HEK293 (cell line): ENCODE measurements at regions not wholly inside any gene's neighbourhood (a gene's known extent, or its start where the extent isn't known, plus 50 kb on each side); places are given as distances from the start of the nearest gene placed in this dataset.
A peak's percentile ranks its signal among the peaks of the same experiment; 100 is the strongest.

Source experiments
- CTCF ChIA-PET: fragments of 350-600 bp; formaldehyde crosslinking; extraction: SDS; loops from one replicate; lab custom pipeline; 2021; ENCODE audit warnings: antibody characterized with exemption; lab: Yijun Ruan, JAX
- POLR2A ChIA-PET: fragments of 300-600 bp; formaldehyde crosslinking; extraction: SDS; loops from one replicate; lab custom pipeline; 2020; ENCODE audit warnings: antibody characterized with exemption, inconsistent platforms; lab: Yijun Ruan, JAX
- H3K27ac ChIP-seq: fragments of 200-500 bp; sonication (Bioruptor generic); 2 replicates; pipeline ENCODE4 v1.5.1; 2014; ENCODE audit warnings: low read depth, low read length, control low read depth, inconsistent platforms; ENCODE audit errors: extremely low read depth
- H3K36me3 ChIP-seq, 2 experiments: fragments of 200-500 bp in 1 of 2; sonication (Bioruptor generic) in 1 of 2; 1 replicate in 1 of 2; 2 replicates in 1 of 2; pipeline ENCODE4 v1.5.1; 2014 to 2017; ENCODE audit warnings: inconsistent platforms in 2 of 2, low read length in 2 of 2; ENCODE audit not compliant: control insufficient read depth in 2 of 2, insufficient read depth in 1 of 2
- H3K4me1 ChIP-seq: fragments of 200-500 bp; sonication (Bioruptor generic); 2 replicates; pipeline ENCODE4 v1.5.1; 2014; ENCODE audit warnings: mild to moderate bottlenecking, low read length, inconsistent platforms; ENCODE audit not compliant: control insufficient read depth, insufficient read depth
- H3K4me3 ChIP-seq: 2 replicates; pipeline ENCODE4 v1.5.1; 2011; ENCODE audit warnings: low read depth, mild to moderate bottlenecking, control low read depth, low read length, moderate library complexity
- H3K9me3 ChIP-seq: fragments of 200-500 bp; sonication (Bioruptor generic); 2 replicates; pipeline ENCODE4 v1.5.1; 2014; ENCODE audit warnings: low read depth, low read length, inconsistent platforms; ENCODE audit not compliant: control insufficient read depth, insufficient read depth
- GFI1B ChIP-seq: fragments of 450-650 bp; formaldehyde crosslinking; IDR thresholded peaks from 2 replicates; pipeline ENCODE4 v1.5.1; 2016; ENCODE audit warnings: missing biosample characterization, missing genetic modification characterization
- GLIS1 ChIP-seq: fragments of 450-650 bp; formaldehyde crosslinking; IDR thresholded peaks from 2 replicates; pipeline ENCODE4 v1.5.1; 2016; ENCODE audit warnings: missing biosample characterization, missing genetic modification characterization
- HOXC10 ChIP-seq: sonication (generic); formaldehyde crosslinking; IDR thresholded peaks from 2 replicates; pipeline ENCODE4 v1.8.1; 2023; ENCODE audit warnings: mild to moderate bottlenecking, missing genetic modification reagents
- KLF1 ChIP-seq: fragments of 450-650 bp; formaldehyde crosslinking; IDR thresholded peaks from 2 replicates; pipeline ENCODE4 v1.5.1; 2016; ENCODE audit warnings: missing biosample characterization, missing genetic modification characterization
- KLF7 ChIP-seq: fragments of 450-650 bp; formaldehyde crosslinking; IDR thresholded peaks from 2 replicates; pipeline ENCODE4 v1.5.1; 2016; ENCODE audit warnings: missing biosample characterization, missing genetic modification characterization, borderline replicate concordance
- OSR2 ChIP-seq: fragments of 450-650 bp; formaldehyde crosslinking; IDR thresholded peaks from 2 replicates; pipeline ENCODE4 v1.5.1; 2016; ENCODE audit warnings: missing biosample characterization, missing genetic modification characterization
- REPIN1 ChIP-seq: fragments of 450-650 bp; formaldehyde crosslinking; IDR thresholded peaks from 2 replicates; pipeline ENCODE4 v1.5.1; 2017; ENCODE audit warnings: missing biosample characterization, missing genetic modification characterization, low read depth
- SETDB1 ChIP-seq: IDR thresholded peaks from one replicate; pipeline ENCODE4 v1.6.1; 2017; ENCODE audit warnings: mild to moderate bottlenecking, low read length, moderate library complexity, mixed read lengths; ENCODE audit not compliant: insufficient read length
- TCF7L2 ChIP-seq: IDR thresholded peaks from 2 replicates; pipeline ENCODE4 v1.6.1; 2011; ENCODE audit warnings: low read depth, mild to moderate bottlenecking, inconsistent platforms, low read length, moderate library complexity, borderline replicate concordance
- ZBTB20 ChIP-seq: fragments of 450-650 bp; formaldehyde crosslinking; IDR thresholded peaks from 2 replicates; pipeline ENCODE4 v1.5.1; 2016; ENCODE audit warnings: missing biosample characterization, missing genetic modification characterization
- ZNF112 ChIP-seq: fragments of 450-650 bp; formaldehyde crosslinking; IDR thresholded peaks from 2 replicates; pipeline ENCODE4 v1.5.0; 2017; ENCODE audit warnings: missing biosample characterization, missing genetic modification characterization
- ZNF133 ChIP-seq: fragments of 450-650 bp; formaldehyde crosslinking; IDR thresholded peaks from 2 replicates; pipeline ENCODE4 v1.5.1; 2016; ENCODE audit warnings: missing biosample characterization, missing genetic modification characterization
- ZNF174 ChIP-seq: fragments of 450-650 bp; formaldehyde crosslinking; IDR thresholded peaks from 2 replicates; pipeline ENCODE4 v1.5.0; 2017; ENCODE audit warnings: missing biosample characterization, mild to moderate bottlenecking, missing genetic modification characterization
- ZNF239 ChIP-seq: fragments of 450-650 bp; formaldehyde crosslinking; IDR thresholded peaks from 2 replicates; pipeline ENCODE4 v1.5.1; 2016; ENCODE audit warnings: missing biosample characterization, missing genetic modification characterization
- ZNF354C ChIP-seq: fragments of 450-650 bp; formaldehyde crosslinking; IDR thresholded peaks from 2 replicates; pipeline ENCODE4 v1.5.1; 2016; ENCODE audit warnings: missing biosample characterization, missing genetic modification characterization, low read depth, borderline replicate concordance
- ZNF366 ChIP-seq: fragments of 450-650 bp; formaldehyde crosslinking; conservative IDR thresholded peaks from 2 replicates; pipeline ENCODE4 v1.5.1; 2016; ENCODE audit warnings: missing biosample characterization, missing genetic modification characterization
- ZNF426 ChIP-seq: fragments of 450-650 bp; formaldehyde crosslinking; IDR thresholded peaks from 2 replicates; pipeline ENCODE4 v1.5.1; 2017; ENCODE audit warnings: missing biosample characterization, missing genetic modification characterization, mild to moderate bottlenecking, inconsistent platforms, moderate library complexity
- ZNF501 ChIP-seq: fragments of 450-650 bp; formaldehyde crosslinking; IDR thresholded peaks from 2 replicates; pipeline ENCODE4 v1.5.1; 2016; ENCODE audit warnings: missing biosample characterization, missing genetic modification characterization
- ZNF560 ChIP-seq: fragments of 450-650 bp; formaldehyde crosslinking; IDR thresholded peaks from 2 replicates; pipeline ENCODE4 v1.5.1; 2017; ENCODE audit warnings: missing biosample characterization, missing genetic modification characterization, borderline replicate concordance
- ZNF571 ChIP-seq: fragments of 450-650 bp; formaldehyde crosslinking; IDR thresholded peaks from 2 replicates; pipeline ENCODE4 v1.5.0; 2017; ENCODE audit warnings: missing biosample characterization, missing genetic modification characterization
- ZNF585B ChIP-seq: fragments of 450-650 bp; formaldehyde crosslinking; IDR thresholded peaks from 2 replicates; pipeline ENCODE4 v1.5.1; 2016; ENCODE audit warnings: missing biosample characterization, missing genetic modification characterization
- TF ChIP-seq, protein P1 (sequence below): fragments of 450-650 bp; formaldehyde crosslinking; IDR thresholded peaks from 2 replicates; pipeline ENCODE4 v1.5.1; 2016; ENCODE audit warnings: missing biosample characterization, missing genetic modification characterization
- TF ChIP-seq, protein P2 (sequence below): fragments of 450-650 bp; formaldehyde crosslinking; IDR thresholded peaks from 2 replicates; pipeline ENCODE4 v1.5.1; 2016; ENCODE audit warnings: missing biosample characterization, missing genetic modification characterization

GRCh38 chr16:55116165-55116920 is 185.7 kb downstream of the IRX5 start:
- Histone ChIP-seq H3K36me3 (no peaks in the 10 kb centered on the region), H3K4me3 (no peak overlapping the region), H3K9me3 (no peaks in the 10 kb centered on the region), H3K4me1 (no peaks in the 10 kb centered on the region), H3K27ac (no peak overlapping the region)
- CTCF ChIA-PET: no interaction called here
- TF ChIP-seq GLIS1: no peak
- TF ChIP-seq GFI1B: no peak
- TF ChIP-seq OSR2: no peak
- TF ChIP-seq ZNF366 (tag by site-specific recombination): no peak
- POLR2A ChIA-PET: no interaction called here

- ChIA-PET CTCF (interaction anchor here (0.6 kb wide), 1 partner anchor 1459 kb away, joined by 3 read pairs; no protein-coding TSS in a partner anchor), POLR2A (no interaction called here)
- H3K9me3 ChIP-seq: no peaks in the 10 kb centered on the region
- no peak overlapping the region for H3K4me3 ChIP-seq
- H3K4me1 ChIP-seq: no peaks in the 10 kb centered on the region
- no peaks in the 10 kb centered on the region for H3K36me3 ChIP-seq
- TF ChIP-seq HOXC10: no peak
- no peak overlapping the region for H3K27ac ChIP-seq
Observed at GRCh38 chr16:55118701-55119260, 188.1 kb downstream of the IRX5 start.

DNA sequence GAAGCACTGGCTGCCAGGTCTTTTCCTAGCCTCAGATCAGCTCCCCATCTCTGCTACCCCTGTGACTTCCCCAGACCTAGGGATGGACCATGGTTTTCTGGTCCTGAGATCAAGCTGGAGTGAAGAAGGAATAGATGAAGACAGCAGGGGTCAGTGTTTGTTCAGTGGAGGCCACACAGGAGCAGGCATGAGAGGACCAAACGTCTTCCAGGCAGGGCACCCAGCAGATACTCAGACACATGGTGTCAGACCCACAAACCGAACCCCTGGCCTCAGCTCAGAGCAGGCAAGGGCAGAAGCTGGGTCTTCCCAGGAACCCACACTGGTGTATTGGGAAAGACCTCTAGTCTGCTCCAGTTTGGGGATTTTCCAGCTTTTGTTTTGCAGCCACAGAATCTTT is 189.7 kb downstream of the IRX5 start:
- TF ChIP-seq, protein P1, sequence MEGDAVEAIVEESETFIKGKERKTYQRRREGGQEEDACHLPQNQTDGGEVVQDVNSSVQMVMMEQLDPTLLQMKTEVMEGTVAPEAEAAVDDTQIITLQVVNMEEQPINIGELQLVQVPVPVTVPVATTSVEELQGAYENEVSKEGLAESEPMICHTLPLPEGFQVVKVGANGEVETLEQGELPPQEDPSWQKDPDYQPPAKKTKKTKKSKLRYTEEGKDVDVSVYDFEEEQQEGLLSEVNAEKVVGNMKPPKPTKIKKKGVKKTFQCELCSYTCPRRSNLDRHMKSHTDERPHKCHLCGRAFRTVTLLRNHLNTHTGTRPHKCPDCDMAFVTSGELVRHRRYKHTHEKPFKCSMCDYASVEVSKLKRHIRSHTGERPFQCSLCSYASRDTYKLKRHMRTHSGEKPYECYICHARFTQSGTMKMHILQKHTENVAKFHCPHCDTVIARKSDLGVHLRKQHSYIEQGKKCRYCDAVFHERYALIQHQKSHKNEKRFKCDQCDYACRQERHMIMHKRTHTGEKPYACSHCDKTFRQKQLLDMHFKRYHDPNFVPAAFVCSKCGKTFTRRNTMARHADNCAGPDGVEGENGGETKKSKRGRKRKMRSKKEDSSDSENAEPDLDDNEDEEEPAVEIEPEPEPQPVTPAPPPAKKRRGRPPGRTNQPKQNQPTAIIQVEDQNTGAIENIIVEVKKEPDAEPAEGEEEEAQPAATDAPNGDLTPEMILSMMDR (tag by site-specific recombination): peak; percentile 71
- TF ChIP-seq ZNF585B (tag by site-specific recombination) (peak; percentile 57), ZNF571 (tag by site-specific recombination) (no peak)
- Histone ChIP-seq H3K36me3 (no peaks in the 10 kb centered on the region), H3K27ac (no peak overlapping the region), H3K4me1 (no peaks in the 10 kb centered on the region; the same call in 1 of the 2 replicates), H3K9me3 (no peaks in the 10 kb centered on the region), H3K4me3 (no peak overlapping the region)
- ChIA-PET POLR2A (no interaction called here), CTCF (interaction anchor here (0.7 to 1.5 kb wide), 4 partner anchors 19 to 344 kb away, joined by 3 to 5 read pairs (median 4); no protein-coding TSS in a partner anchor)

GRCh38 chr16:55120826-55121225 is 190.2 kb downstream of the IRX5 start:
- H3K27ac ChIP-seq: no peak overlapping the region
- H3K4me3 ChIP-seq: no peak overlapping the region
- H3K36me3 ChIP-seq: no peaks in the 10 kb centered on the region
- ChIA-PET CTCF (interaction anchor here (0.7 to 1.5 kb wide), 3 partner anchors 18 to 344 kb away, joined by 3 to 5 read pairs (median 5); no protein-coding TSS in a partner anchor), POLR2A (no interaction called here)
- no peaks in the 10 kb centered on the region for H3K9me3 ChIP-seq
- no peaks in the 10 kb centered on the region; the same call in 1 of the 2 replicates for H3K4me1 ChIP-seq
- TF ChIP-seq ZNF112 (no peak), SETDB1 (no peak), ZNF426 (tag by site-specific recombination) (no peak), ZNF354C (no peak), REPIN1 (tag by site-specific recombination) (no peak), ZNF501 (no peak), KLF7 (tag by site-specific recombination) (no peak), ZNF174 (tag by site-specific recombination) (no peak), ZNF133 (tag by site-specific recombination) (no peak), ZBTB20 (tag by site-specific recombination) (no peak), ZNF560 (tag by site-specific recombination) (no peak), TCF7L2 (no peak), KLF1 (tag by site-specific recombination) (no peak), ZNF239 (tag by site-specific recombination) (no peak)
- TF ChIP-seq, protein P2, sequence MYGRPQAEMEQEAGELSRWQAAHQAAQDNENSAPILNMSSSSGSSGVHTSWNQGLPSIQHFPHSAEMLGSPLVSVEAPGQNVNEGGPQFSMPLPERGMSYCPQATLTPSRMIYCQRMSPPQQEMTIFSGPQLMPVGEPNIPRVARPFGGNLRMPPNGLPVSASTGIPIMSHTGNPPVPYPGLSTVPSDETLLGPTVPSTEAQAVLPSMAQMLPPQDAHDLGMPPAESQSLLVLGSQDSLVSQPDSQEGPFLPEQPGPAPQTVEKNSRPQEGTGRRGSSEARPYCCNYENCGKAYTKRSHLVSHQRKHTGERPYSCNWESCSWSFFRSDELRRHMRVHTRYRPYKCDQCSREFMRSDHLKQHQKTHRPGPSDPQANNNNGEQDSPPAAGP: no peak
